ENCODE measurements at regions not wholly inside any gene's neighbourhood (a gene's known extent, or its start where the extent isn't known, plus 50 kb on each side); places are given as distances from the start of the nearest gene placed in this dataset.
"Not testable (repeated sequence)": the region's sequence is repeated elsewhere in the genome, so short reads cannot be mapped to it uniquely, and the experiment has no call there.

- no peak for DNase-seq
Observed at GRCh38 chr4:65265526-65265925, 404.8 kb downstream of the EPHA5 start.

GRCh38 chr4:65259296-65259695 is 411.0 kb downstream of the EPHA5 start:
- DNase-seq, result no peak

- DNase-seq, result no peak
Observed at GRCh38 chr4:65250916-65251315, 419.4 kb downstream of the EPHA5 start.

GRCh38 chr4:65249111-65249510 is 421.2 kb downstream of the EPHA5 start:
- no peak for DNase-seq

GRCh38 chr4:65242156-65242846 is 428.0 kb downstream of the EPHA5 start:
- no peak for DNase-seq

- DNase-seq, result no peak
Observed at GRCh38 chr4:65241257-65241997, 428.9 kb downstream of the EPHA5 start.

GRCh38 chr4:65234061-65234460 is 436.2 kb downstream of the EPHA5 start:
- no peak for DNase-seq

- no peak for DNase-seq
Observed at GRCh38 chr4:65227628-65228027, 442.7 kb downstream of the EPHA5 start.

GRCh38 chr4:65223601-65224000 is 446.7 kb downstream of the EPHA5 start:
- DNase-seq, result no peak

- DNase-seq, result not testable (repeated sequence)
Observed at GRCh38 chr4:65223074-65223473, 447.2 kb downstream of the EPHA5 start.

- DNase-seq, result no peak
Observed at GRCh38 chr4:65217179-65217578, 453.1 kb downstream of the EPHA5 start.

- no peak for DNase-seq
Observed at GRCh38 chr4:65202853-65203236, 467.4 kb downstream of the EPHA5 start.

GRCh38 chr4:65202165-65202852 is 468.0 kb downstream of the EPHA5 start:
- DNase-seq, result no peak

GRCh38 chr4:65195666-65196065 is 474.6 kb downstream of the EPHA5 start:
- DNase-seq, result no peak

- no peak for DNase-seq
Observed at GRCh38 chr4:65195002-65195401, 475.3 kb downstream of the EPHA5 start.

- no peak for DNase-seq
Observed at GRCh38 chr4:65193985-65194384, 476.3 kb downstream of the EPHA5 start.

- DNase-seq, result no peak
Observed at GRCh38 chr4:65190780-65191179, 479.5 kb downstream of the EPHA5 start.

GRCh38 chr4:65175585-65175984 is 494.7 kb downstream of the EPHA5 start:
- DNase-seq, result no peak

- DNase-seq, result no peak
Observed at GRCh38 chr4:65170768-65171514, 499.3 kb downstream of the EPHA5 start.

GRCh38 chr4:65167719-65168118 is 502.6 kb downstream of the EPHA5 start:
- no peak for DNase-seq

GRCh38 chr4:65152205-65152604 is 518.1 kb downstream of the EPHA5 start:
- no peak for DNase-seq

- DNase-seq, result no peak
Observed at GRCh38 chr4:65139998-65140397, 530.3 kb downstream of the EPHA5 start.

- no peak for DNase-seq
Observed at GRCh38 chr4:65126200-65126599, 544.1 kb downstream of the EPHA5 start.

All from NCI-H1436 (cell line).